ENCODE measurements at regions not wholly inside any gene's neighbourhood (a gene's known extent, or its start where the extent isn't known, plus 50 kb on each side); places are given as distances from the start of the nearest gene placed in this dataset.

DNA sequence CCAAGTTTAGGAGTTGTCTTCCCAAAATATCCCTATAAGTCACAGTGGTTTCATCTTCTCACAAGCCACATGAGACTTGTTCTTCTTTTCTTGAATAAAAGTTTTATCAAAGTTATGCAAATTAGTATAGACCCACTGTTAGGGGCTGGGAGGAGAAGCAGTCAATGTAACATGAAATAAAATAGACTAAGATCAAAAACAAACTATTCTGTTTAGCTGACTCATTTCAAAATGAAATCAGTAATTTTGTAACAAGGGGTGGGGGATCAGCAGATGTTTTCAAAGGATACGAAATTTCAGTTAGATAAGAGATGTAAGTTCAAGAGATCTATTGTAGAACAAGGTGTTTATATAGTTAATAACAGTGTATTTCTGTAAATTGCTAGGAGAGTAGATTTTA is 339.6 kb upstream of the PRDM1 start:
- in situ Hi-C loops (cut with MboI; ENCODE audit: low sequenced_read_pairs, unreplicated experiment) = loop anchor here (10.0 kb wide), 1 partner anchor 262 kb away; no protein-coding TSS in a partner anchor
- DNase-seq (ENCODE audit: low spot score) = no peak
- TF ChIP-seq, protein P1, sequence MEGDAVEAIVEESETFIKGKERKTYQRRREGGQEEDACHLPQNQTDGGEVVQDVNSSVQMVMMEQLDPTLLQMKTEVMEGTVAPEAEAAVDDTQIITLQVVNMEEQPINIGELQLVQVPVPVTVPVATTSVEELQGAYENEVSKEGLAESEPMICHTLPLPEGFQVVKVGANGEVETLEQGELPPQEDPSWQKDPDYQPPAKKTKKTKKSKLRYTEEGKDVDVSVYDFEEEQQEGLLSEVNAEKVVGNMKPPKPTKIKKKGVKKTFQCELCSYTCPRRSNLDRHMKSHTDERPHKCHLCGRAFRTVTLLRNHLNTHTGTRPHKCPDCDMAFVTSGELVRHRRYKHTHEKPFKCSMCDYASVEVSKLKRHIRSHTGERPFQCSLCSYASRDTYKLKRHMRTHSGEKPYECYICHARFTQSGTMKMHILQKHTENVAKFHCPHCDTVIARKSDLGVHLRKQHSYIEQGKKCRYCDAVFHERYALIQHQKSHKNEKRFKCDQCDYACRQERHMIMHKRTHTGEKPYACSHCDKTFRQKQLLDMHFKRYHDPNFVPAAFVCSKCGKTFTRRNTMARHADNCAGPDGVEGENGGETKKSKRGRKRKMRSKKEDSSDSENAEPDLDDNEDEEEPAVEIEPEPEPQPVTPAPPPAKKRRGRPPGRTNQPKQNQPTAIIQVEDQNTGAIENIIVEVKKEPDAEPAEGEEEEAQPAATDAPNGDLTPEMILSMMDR (IDR thresholded peaks at IDR 0.05; ENCODE audit: borderline replicate concordance, control extremely low read depth, extremely low read depth, insufficient read depth, missing control alignments) = no peak

DNA sequence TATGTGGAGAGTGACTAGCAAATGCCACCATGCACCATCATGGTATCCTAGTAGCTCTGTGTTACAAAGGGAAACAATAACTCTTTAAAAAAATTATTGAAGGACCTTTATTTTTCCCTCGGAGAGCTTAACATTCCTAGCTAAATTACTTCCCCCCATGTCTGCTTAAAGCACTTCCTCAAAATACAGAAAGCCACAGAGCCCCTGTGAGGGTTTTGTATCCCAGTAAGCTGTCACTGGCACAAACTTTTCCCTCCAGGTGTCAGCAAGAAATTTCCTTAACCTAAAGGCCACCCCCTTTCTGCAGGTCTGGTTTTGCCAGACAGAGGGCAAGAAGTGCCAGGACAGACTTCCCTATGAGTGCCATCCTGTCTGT is 340.0 kb upstream of the PRDM1 start:
- no peak for DNase-seq (ENCODE audit: low spot score)
- in situ Hi-C loops (cut with MboI; ENCODE audit: low sequenced_read_pairs, unreplicated experiment) = loop anchor here (10.0 kb wide), 1 partner anchor 261 kb away; no protein-coding TSS in a partner anchor
- TF ChIP-seq, protein P1 (IDR thresholded peaks at IDR 0.05; ENCODE audit: borderline replicate concordance, control extremely low read depth, extremely low read depth, insufficient read depth, missing control alignments) = no peak

GRCh38 chr6:105745464-105746129 is 340.5 kb upstream of the PRDM1 start:
- TF ChIP-seq, protein P1 (IDR thresholded peaks at IDR 0.05; ENCODE audit: borderline replicate concordance, control extremely low read depth, extremely low read depth, insufficient read depth, missing control alignments) = no peak
- in situ Hi-C loops (cut with MboI; ENCODE audit: low sequenced_read_pairs, unreplicated experiment) = loop anchor here (10.0 kb wide), 1 partner anchor 261 kb away; no protein-coding TSS in a partner anchor
- no peak for DNase-seq (ENCODE audit: low spot score)

GRCh38 chr6:105744815-105745214 is 341.3 kb upstream of the PRDM1 start:
- TF ChIP-seq, protein P1 (IDR thresholded peaks at IDR 0.05; ENCODE audit: borderline replicate concordance, control extremely low read depth, extremely low read depth, insufficient read depth, missing control alignments) = no peak
- in situ Hi-C loops (cut with MboI; ENCODE audit: low sequenced_read_pairs, unreplicated experiment) = loop anchor here (10.0 kb wide), 1 partner anchor 260 kb away; no protein-coding TSS in a partner anchor
- no peak for DNase-seq (ENCODE audit: low spot score)

- in situ Hi-C loops (cut with MboI; ENCODE audit: low sequenced_read_pairs, unreplicated experiment) = loop anchor here (10.0 kb wide), 1 partner anchor 256 kb away; no protein-coding TSS in a partner anchor
- TF ChIP-seq, protein P1 (IDR thresholded peaks at IDR 0.05; ENCODE audit: borderline replicate concordance, control extremely low read depth, extremely low read depth, insufficient read depth, missing control alignments) = no peak
- no peak for DNase-seq (ENCODE audit: low spot score)
Observed at GRCh38 chr6:105740946-105741645, 338.2 kb upstream of the PREP start.

DNA sequence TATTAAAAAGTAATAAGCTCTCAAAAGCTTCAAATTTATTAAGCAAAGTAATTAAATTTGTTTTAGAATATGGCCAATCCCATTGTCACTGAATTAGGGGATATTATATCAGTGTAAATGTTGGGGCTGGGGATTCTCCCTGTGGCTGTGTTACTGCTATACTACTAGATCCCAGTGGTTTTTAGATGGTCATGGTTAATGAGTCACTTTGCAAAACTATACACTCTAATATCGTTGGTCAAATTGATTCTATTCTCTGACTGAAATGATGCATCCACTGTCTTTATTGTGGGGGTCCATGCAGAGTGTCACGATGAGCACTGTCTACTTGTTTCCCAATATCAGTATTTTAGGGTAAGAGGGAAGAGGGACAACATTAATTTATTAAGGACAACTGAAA is 336.9 kb upstream of the PREP start:
- DNase-seq (ENCODE audit: low spot score) = no peak
- TF ChIP-seq, protein P1 (IDR thresholded peaks at IDR 0.05; ENCODE audit: borderline replicate concordance, control extremely low read depth, extremely low read depth, insufficient read depth, missing control alignments) = no peak
- in situ Hi-C loops (cut with MboI; ENCODE audit: low sequenced_read_pairs, unreplicated experiment) = loop anchor here (10.0 kb wide), 1 partner anchor 255 kb away; no protein-coding TSS in a partner anchor
